HEK293 (cell line): ENCODE measurements at regions not wholly inside any gene's neighbourhood (a gene's known extent, or its start where the extent isn't known, plus 50 kb on each side); places are given as distances from the start of the nearest gene placed in this dataset.

Experiments used
- FEZF1 ChIP-seq: fragments of 450-650 bp; formaldehyde crosslinking; IDR thresholded peaks from 2 replicates; pipeline ENCODE4 v1.5.1; 2016; ENCODE audit warnings: missing biosample characterization, missing genetic modification characterization
- TCF7L2 ChIP-seq: IDR thresholded peaks from 2 replicates; pipeline ENCODE4 v1.6.1; 2011; ENCODE audit warnings: low read depth, mild to moderate bottlenecking, inconsistent platforms, low read length, moderate library complexity, borderline replicate concordance

GRCh38 chr15:91559066-91559465 lies 294.4 kb upstream of the SLCO3A1 start:
- TF ChIP-seq FEZF1 (tag by site-specific recombination) (no peak), TCF7L2 (no peak)
